ENCODE measurements at regions not wholly inside any gene's neighbourhood (a gene's known extent, or its start where the extent isn't known, plus 50 kb on each side); places are given as distances from the start of the nearest gene placed in this dataset.
"Not testable (repeated sequence)": the region's sequence is repeated elsewhere in the genome, so short reads cannot be mapped to it uniquely, and the experiment has no call there.

DNA sequence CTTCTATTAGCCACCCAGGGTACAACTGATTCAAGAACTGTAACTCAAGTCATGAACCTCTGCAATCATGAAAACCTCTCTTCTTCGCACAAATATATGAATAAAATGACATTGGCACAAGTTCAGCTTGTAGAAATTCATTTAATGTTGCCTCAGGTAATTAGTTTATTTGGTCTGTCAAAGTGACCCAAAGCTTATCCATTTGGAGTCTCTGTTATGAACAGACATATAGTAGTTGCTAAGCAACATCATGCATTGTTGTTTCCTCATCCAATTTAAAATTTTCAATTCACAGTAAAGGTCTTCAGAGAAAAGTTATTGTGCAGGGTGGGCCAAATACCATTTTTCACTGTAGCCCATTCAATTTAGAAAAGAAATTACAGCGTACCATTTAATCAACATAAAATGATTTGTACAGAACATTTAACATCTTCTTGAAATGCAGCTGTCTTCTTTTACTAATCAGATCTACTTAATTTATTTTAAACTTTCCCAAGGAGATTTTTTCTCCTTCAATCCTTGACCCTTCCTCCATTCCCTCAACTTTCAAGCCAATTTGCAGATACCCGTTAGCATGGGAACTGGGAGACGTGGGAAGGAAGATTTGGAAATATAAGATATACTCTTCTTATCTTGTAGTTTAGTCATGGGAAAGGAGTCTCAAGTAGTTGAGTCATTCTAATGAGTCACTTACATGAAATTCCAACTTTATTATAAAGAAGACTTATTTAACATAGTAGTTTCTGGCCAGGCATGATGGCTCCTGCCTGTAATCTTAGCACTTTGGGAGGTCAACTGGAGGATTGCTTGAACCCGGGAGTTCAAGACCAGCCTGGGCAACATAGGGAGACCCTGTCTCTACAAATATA, 231.3 kb downstream of the ATPSCKMT start:
- peak; percentile 30 for DNase-seq (ENCODE audit: low read depth)

DNA sequence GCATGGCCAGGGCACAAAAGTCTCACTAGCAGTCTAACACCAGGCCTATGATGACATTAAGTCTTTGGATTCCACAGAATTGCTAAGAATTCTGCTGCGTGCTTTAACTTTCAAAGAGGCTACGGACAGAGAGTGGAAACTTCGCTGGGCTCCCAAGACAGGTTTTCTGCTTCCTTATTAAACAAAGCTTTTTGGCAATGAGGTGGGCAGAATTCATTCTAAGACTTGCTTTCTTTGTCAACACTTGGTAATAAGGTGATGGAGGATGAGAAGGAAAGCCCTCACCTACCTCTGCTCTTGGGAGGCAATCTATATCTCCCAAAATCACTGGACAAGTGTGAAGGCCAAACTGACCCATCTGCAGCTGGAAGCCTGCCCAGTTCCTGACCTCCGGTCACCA, 231.9 kb downstream of the ATPSCKMT start:
- DNase-seq (ENCODE audit: low read depth), result no peak

DNA sequence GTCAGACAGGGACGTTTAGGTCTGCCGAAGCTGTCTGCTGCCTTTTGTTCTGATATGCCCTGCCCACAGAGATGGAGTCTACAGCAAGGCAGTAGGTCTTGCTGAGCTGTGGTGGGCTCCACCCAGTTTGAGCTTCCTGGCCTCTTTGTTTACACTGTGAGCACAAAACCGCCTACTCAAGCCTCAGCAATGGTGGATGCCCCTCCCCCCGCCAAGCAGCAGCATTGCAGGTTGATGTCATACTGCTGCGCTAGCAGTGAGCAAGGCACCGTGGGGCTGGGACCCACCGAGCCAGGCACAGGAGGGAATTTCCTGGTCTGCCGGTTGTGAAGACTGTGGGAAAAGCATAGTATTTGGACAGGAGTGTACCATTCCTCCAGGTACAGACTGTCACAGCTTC, 233.1 kb downstream of the ATPSCKMT start:
- peak; percentile 37 for DNase-seq (ENCODE audit: low read depth)

DNA sequence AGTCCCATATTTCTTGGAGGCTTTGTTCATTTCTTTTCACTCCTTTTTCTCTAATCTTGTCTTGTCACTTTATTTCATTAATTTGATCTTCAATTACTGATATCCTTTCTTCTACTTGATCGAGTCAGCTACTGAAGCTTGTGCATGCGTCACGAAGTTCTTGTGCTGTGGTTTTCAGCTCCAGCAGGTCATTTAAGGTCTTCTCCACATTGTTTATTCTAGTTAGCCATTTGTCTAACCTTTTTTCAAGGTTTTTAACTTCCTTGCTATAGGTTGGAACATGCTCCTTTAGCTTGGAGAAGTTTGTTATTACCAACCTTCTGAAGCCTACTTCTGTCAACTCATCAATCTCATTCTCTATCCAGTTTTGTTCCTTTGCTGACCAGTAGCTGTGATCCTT, 234.0 kb downstream of the ATPSCKMT start:
- DNase-seq (ENCODE audit: low read depth), result not testable (repeated sequence)

DNA sequence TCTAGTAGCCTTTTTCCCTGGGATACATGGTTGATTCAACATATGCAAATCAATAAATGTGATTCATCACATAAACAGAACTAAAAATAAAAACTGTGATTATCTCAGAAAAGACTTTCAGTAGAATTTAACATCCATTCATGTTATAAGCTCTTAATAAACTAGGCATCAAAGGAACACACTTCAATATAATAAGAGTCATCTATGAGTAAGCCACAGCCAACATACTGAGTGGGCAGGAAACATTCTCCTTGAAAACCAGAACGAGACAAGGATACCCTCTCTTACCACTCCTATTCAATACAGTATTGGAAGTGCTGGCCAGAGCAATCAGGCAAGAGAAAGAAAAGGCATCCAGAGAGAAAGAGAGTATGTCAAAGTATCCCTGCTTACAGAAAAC, 239.9 kb downstream of the ATPSCKMT start:
- no peak for DNase-seq (ENCODE audit: low read depth)

DNA sequence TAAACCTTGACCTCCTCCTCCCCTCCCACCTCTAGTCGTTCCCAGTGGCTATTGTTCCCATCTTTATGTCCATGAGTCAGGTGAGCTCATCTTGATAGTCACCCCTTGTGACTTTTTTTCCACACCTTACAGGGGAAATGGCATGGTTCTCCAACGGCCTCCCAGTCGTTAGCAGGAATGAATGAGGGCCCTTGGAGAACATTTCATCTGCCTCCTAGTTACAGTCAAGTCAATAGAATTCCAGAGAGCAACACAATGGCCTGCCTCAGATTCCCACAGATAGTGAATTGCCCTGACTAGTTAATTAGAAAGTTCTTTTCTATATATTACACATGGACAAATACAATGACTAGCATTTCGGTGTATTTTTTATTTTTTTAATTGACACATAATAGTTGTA, 262.6 kb downstream of the ATPSCKMT start:
- no peak for DNase-seq (ENCODE audit: low read depth)

DNA sequence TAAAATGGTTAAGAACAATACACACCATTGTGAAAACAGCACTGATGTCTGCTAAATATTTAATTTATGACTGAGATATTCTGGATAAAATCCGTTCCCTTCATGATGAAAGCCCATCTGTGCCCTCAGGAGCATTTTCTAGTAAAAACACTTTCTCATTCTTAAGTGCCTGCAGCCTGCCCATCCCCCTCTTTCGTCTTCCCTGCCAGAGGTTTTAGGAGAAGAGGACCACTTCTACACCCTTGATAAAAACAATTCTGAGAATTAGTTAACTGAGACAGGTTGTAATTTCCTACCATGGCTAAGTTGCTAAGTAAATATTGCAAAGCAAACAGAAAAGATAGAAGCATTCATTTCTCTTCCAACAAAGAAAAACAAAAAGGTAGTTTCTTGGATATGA, 272.6 kb downstream of the ATPSCKMT start:
- DNase-seq (ENCODE audit: low read depth), result no peak

DNA sequence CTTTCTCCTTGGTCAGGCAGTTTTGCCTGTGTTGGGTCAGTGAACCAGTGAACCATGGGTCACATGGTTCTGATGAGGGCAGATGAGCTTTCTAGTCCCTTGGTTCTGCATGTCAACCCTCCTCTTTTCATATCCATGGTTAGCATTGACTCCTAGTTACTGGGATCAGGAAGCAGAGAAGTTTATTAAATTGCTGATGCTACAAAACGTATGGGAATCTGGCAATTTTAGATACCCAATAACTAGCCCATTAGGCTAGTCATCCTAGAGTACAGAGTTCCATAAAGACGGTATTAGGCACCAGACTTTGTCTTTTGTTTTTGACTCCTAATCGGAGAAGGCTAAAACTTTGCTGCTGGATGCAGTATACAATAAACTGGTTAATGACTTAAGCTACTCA, 273.1 kb downstream of the ATPSCKMT start:
- DNase-seq (ENCODE audit: low read depth), result no peak

DNA sequence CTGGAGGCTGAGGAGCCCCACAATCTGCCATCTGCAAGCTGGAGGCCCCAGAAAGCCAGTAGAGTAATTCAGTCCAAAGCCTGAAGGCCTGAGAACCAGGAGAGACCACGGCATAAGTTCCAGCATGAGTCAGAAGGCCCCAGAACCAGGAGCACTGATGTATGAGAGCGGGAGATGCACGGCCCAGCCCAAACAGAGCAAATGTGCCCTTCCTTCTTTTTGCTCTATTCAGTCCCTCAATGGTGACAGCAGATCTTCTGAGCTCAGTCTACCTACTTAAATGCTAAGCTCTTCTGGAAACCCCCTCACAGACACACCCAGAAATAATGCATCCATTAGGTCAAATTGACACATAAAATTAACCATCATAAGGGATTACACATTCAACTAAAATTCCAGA, 277.6 kb downstream of the ATPSCKMT start:
- no peak for DNase-seq (ENCODE audit: low read depth)

DNA sequence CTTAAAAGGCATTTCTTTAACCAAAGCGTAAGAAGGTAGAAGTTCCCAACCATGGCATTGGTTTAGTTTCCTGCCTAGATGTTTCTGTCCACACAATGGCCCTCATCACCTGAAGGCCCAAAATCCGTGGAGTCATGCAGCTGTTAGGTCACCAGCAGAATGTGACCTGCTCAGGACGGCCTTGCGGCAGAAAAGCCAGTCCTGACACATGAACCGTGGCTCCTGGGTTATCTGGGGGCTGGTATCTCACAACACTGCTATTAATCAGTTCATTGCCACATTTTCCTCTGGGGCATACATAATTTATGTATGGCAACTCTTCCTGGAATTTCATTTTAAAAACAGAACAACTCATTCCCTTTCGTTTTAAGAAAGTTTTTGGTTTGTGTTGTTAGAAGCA, 278.4 kb downstream of the ATPSCKMT start:
- no peak for DNase-seq (ENCODE audit: low read depth)

DNA sequence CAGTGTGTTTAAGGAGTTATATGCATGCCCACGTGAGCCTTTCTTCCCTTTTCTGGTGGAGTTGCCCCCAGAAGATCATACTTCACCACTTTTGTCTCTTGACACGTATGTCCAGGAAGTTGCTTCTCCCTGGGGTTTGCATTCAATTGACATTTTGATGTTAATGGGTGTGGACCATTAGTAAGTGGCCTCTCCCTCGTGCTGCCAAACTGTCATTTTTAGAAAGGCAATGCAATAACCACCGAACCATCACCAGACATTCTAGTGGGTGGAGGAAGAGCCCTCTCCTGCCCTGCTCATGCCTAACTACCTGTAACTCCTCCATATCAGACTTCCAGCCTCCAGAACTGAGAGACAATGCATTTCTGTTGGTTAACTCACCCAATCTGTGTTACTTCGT, 290.8 kb downstream of the ATPSCKMT start:
- DNase-seq (ENCODE audit: low read depth), result no peak

DNA sequence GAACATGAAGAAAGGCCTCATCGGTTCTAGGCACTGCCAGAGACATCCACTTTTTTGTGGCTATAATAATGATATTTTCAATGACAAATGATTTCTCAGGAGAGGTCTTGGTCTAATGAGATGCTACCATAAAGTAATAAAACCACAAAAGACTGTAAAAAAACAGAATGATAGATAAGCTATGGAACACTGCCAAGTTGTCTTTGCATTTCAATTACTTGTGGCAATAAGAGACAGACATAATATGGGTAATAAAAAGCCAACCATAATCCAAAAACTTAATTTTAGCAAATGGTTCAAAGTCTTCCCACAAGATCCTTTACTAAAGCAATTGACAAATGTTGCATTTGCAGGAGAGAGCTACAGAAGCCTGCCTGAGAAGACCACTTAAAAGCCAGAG, 292.5 kb downstream of the ATPSCKMT start:
- no peak for DNase-seq (ENCODE audit: low read depth)

DNA sequence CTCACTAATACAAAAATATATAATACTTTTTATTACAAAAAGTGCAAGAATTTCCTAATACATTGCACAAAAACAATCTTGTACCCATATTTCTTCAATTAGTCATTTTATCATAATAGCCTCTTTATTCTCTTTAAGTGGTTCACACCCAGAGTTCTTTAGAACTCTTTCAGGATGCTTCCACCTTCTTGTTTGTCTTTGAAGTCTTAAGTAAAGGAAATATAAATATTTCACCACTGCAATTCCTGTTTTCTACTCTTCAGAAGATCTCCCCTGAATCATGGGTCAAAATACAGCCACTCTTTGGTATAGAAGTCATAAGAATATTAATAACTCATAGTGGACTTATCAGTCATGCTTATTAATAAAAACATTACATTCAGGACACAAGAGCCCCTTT, 293.0 kb downstream of the ATPSCKMT start:
- DNase-seq (ENCODE audit: low read depth), result no peak

DNA sequence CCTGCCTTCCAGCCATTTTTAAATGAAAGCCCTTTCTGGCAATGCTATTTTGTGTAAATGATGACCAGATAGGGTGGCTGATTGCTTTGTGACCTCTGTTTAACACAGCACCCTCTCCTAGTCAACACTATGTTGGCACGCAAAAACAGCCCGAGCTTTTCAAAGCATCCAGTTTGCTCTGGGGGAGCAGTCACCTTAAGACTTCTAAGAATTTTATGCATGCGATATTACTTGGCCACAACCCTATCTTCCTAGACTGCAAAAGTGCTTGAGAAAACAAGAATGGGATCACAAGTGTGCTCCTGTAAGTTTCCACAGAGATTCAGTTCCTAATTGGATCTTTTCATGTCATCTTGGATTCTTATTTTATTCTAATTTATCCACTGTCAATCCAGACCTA, 294.1 kb downstream of the ATPSCKMT start:
- no peak for DNase-seq (ENCODE audit: low read depth)

DNA sequence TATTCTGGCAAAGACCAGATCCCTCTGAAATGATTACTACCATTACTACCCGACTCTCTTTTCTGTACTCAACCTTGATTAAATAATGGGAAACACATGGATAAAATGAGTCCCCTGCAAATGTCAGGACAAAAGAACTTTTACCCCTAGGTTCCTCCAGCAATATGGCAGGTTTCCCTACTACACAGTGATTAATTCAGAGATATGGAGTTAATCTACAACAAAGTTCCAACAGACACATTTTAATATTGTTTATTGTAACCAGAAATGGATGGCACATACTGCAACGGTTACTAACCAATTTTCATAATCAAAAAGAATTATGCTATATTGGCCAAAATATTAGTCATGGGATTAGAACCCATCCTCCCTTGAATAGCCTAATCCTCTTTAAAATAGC, 294.8 kb downstream of the ATPSCKMT start:
- no peak for DNase-seq (ENCODE audit: low read depth)

DNA sequence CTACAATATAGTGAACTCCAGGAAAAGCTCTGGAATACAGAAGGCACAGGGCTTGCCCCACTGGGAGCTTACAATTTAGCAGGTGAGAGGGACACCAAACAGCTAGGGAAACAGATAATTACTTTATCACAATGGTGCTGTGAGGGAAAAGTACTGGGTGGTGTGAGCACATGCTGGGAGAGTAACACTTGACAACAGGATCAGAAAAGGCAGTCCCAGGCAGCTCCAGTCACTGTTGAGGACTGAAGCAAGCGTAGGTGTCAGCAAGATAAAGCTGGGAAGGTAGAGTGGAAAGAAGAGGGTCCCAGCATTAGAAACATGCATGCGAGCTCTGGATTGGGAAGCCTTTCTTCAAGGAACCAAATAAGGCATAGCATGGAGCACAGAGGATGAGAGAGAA, 296.0 kb downstream of the ATPSCKMT start:
- no peak for DNase-seq (ENCODE audit: low read depth)

DNA sequence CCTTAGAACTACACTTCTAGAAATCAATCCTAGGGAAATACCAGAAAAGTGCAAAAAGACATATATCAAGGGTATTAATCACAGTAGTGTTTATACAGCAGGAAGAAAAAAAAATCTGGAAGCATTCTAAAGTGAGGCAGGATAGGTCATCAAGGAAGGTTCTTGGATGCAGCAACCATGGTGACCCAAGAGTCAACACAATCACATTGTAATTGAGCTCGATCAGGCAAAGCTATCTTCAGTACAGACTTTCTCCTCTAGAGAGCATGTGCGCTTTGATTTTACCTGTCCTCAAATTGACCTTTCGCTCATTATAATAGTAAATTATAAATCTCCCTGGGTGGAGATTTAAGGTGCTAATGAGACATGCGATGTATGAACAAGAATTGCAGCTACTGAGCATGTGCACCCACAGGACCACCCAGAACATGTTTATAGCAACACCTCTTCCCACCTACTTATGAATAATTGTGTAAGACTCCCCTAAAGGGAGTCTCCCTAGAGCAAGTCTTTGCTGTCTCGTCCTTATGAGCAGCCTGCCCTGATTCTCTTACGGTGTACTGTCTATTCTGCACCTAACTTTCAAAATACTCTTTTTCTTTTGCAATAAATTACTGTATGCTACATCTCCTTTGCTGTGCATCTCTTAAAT, 297.7 kb downstream of the ATPSCKMT start:
- DNase-seq (ENCODE audit: low read depth), result no peak

DNA sequence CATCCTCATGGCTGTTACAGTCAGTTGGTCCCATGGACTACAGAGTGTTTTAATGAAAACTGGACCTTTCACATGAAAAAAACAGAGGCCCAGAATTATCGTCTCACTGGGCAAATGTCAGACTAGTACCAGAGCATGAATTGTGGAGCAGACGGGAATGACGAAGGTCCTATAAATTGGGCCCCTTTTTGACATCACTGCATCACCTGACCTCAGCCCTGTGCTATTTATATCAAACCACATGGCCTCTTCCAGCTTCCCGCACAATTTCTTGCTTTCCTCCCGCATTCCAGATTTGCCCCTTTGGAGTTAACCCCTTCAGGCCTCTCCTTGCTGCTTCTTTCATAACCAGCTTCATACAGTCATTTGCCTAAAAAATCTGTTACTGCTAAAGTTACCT, 301.7 kb downstream of the ATPSCKMT start:
- no peak for DNase-seq (ENCODE audit: low read depth)

DNA sequence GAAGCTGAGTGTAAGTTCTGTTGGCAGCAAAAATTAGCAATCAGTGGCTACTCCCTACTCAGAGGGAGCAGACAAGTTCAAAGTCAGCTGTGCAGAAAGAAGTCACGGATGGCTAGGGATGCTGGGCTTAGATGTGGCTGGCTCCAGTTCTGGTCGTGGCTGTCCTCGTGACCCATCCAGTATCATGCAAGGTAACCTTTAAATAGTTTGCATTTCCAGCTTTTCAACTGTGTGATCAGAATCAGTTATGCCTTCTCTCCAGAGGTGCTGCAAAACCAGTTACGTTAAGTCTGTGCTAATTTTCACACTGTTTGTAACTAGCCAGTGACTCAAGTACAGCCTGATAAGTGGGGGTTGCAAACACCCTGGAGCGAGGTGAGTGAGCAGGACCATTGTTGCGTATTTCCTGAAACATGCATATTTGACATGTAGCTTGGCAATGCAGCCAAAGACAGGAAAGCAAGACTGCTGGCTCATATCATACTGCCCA, 302.4 kb downstream of the ATPSCKMT start:
- DNase-seq (ENCODE audit: low read depth), result no peak

DNA sequence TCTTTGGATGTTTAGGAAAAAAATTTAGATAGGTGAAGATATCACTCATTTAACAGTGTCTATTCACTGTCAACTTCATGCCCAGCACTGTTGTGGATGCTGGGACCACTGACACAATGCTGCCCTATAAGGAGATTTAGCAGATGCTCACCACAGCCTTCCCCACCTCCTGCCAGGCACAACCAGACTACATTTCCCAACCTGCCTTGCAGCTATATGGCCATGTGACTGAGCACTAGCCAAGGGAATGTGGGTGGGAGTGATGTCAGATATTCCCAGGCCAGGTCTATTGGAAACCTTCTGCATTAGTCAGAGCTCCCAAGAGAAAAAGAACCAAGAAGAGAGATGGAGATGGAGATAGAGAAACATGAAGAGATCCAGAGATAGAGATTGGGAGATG, 302.6 kb upstream of the TAS2R1 start:
- no peak for DNase-seq (ENCODE audit: low read depth)

DNA sequence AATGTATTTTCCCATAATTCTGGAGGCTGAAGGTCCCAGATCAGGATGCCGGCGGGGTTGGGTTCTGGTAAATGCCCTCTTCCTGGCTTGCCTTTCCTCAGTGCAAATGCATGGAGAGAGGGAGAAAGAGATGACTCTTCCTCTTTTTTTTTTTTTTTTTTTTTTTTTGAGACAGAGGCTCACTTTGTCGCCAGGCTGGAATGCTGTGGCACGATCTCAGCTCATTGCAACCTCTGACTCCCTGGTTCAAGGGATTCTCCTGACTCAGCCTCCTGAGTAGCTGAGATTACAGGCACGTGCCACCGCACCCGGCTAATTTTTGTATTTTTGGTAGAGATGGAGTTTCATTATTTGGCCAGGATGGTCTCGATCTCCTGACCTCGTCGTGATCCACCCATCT, 300.0 kb upstream of the TAS2R1 start:
- DNase-seq (ENCODE audit: low read depth), result no peak

DNA sequence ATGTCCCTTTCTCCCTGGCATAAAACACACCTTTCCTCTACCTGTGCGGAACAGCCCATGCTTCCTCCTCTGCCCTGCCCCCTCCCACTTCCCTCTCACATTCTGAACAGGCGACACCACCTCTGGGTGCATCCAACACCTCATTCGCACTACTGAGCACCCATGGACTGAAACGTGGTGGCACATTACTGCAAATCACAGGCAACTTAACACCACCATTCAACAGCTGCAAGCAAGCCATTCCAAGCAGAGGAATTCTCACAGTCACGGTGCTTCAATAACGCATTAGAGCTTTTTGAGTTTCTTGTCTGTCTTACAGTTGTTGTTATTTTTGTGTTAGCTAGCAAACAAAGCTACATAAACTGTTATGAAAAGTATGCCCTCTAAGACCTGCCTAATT, 298.2 kb upstream of the TAS2R1 start:
- DNase-seq (ENCODE audit: low read depth), result no peak

DNA sequence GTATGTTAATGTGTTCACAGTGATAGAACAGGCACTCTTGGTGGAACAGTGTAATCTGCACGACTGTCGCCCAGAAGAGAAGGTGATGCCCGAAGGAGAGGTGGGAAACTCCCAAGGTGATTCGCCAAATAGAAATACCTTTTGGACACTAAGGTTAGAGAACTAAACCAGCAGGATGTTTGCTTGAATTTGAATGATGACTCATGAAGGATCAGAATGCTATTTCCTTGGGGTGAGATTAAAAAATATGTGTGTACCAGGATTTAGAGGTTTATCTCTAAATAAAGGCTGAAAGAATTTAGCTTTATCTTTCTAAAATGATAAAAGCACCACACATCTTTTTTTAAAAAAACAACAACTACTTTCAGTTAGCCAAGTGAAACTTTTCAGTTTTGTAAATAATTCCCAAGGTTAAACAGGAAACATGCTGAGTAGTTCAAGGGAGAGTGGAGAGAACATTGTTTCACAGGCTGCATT, 297.4 kb upstream of the TAS2R1 start:
- DNase-seq (ENCODE audit: low read depth), result no peak

Data from Daoy (cell line).